Fibroblast of skin of right biceps (primary cell): ENCODE measurements at regions not wholly inside any gene's neighbourhood (a gene's known extent, or its start where the extent isn't known, plus 50 kb on each side); places are given as distances from the start of the nearest gene placed in this dataset.
"Not testable (repeated sequence)": the region's sequence is repeated elsewhere in the genome, so short reads cannot be mapped to it uniquely, and the experiment has no call there.

Source experiments
- DNase-seq: peaks from one replicate; pipeline ENCODE4 v3.0.0-alpha.2; 2013

- DNase-seq: peak; percentile 17
Measured at GRCh38 chr4:34293459-34293858, 1950.9 kb downstream of the ARAP2 start.

GRCh38 chr4:34309383-34309906 lies 1934.9 kb downstream of the ARAP2 start:
- peak; percentile 34 for DNase-seq

- no peak for DNase-seq
Measured at GRCh38 chr4:34318773-34319172, 1925.5 kb downstream of the ARAP2 start.

GRCh38 chr4:34323549-34324320 lies 1920.6 kb downstream of the ARAP2 start:
- peak; percentile 18 for DNase-seq

- DNase-seq: no peak
Measured at GRCh38 chr4:34328939-34329338, 1915.4 kb downstream of the ARAP2 start.

GRCh38 chr4:34335156-34335555 lies 1909.2 kb downstream of the ARAP2 start:
- DNase-seq: not testable (repeated sequence)

GRCh38 chr4:34335556-34335955 lies 1908.8 kb downstream of the ARAP2 start:
- DNase-seq: not testable (repeated sequence)

- DNase-seq: no peak
Measured at GRCh38 chr4:34362654-34363053, 1881.7 kb downstream of the ARAP2 start.

- no peak for DNase-seq
Measured at GRCh38 chr4:34363842-34364241, 1880.5 kb downstream of the ARAP2 start.

- no peak for DNase-seq
Measured at GRCh38 chr4:34365946-34366345, 1878.4 kb downstream of the ARAP2 start.

GRCh38 chr4:34371676-34372075 lies 1872.6 kb downstream of the ARAP2 start:
- DNase-seq: no peak

GRCh38 chr4:34372815-34373214 lies 1871.5 kb downstream of the ARAP2 start:
- no peak for DNase-seq

GRCh38 chr4:34373456-34373855 lies 1870.9 kb downstream of the ARAP2 start:
- DNase-seq: no peak

- DNase-seq: no peak
Measured at GRCh38 chr4:34412233-34412632, 1832.1 kb downstream of the ARAP2 start.

- peak; percentile 45 for DNase-seq
Measured at GRCh38 chr4:34412911-34413310, 1831.4 kb downstream of the ARAP2 start.

GRCh38 chr4:34417160-34417559 lies 1827.2 kb downstream of the ARAP2 start:
- DNase-seq: peak; percentile 1

- no peak for DNase-seq
Measured at GRCh38 chr4:34419871-34420270, 1824.4 kb downstream of the ARAP2 start.

GRCh38 chr4:34422472-34423175 lies 1821.7 kb downstream of the ARAP2 start:
- peak; percentile 20 for DNase-seq

GRCh38 chr4:34432706-34433105 lies 1811.6 kb downstream of the ARAP2 start:
- no peak for DNase-seq

- not testable (repeated sequence) for DNase-seq
Measured at GRCh38 chr4:34434377-34434776, 1809.9 kb downstream of the ARAP2 start.

- no peak for DNase-seq
Measured at GRCh38 chr4:34464196-34464595, 1780.1 kb downstream of the ARAP2 start.

GRCh38 chr4:34466411-34466810 lies 1777.9 kb downstream of the ARAP2 start:
- peak; percentile 9 for DNase-seq

- DNase-seq: no peak
Measured at GRCh38 chr4:34469516-34469915, 1774.8 kb downstream of the ARAP2 start.

- DNase-seq: no peak
Measured at GRCh38 chr4:34485252-34485651, 1759.1 kb downstream of the ARAP2 start.
